H7 (cell line): ENCODE measurements at regions not wholly inside any gene's neighbourhood (a gene's known extent, or its start where the extent isn't known, plus 50 kb on each side); places are given as distances from the start of the nearest gene placed in this dataset.
"Not testable (repeated sequence)": the region's sequence is repeated elsewhere in the genome, so short reads cannot be mapped to it uniquely, and the experiment has no call there.

Experiments
- DNase-seq: peaks from one replicate; pipeline ENCODE4 v3.0.0; 2012
- H3K27me3 ChIP-seq: 2 replicates; pipeline ENCODE4 v1.6.0; 2011; ENCODE audit warnings: mild to moderate bottlenecking, low read length; ENCODE audit not compliant: control insufficient read depth, insufficient read depth
- H3K36me3 ChIP-seq: replicated peaks from 2 replicates; pipeline ENCODE4 v1.5.1; 2011; ENCODE audit warnings: low read length; ENCODE audit not compliant: control insufficient read depth, insufficient read depth
- H3K4me3 ChIP-seq: 2 replicates; pipeline ENCODE4 v1.5.1; 2011; ENCODE audit warnings: low read depth, mild to moderate bottlenecking, control low read depth, low read length, moderate library complexity; ENCODE audit not compliant: insufficient read depth

- H3K4me3 ChIP-seq, DNase-seq, H3K27me3 ChIP-seq, H3K36me3 ChIP-seq: not testable (repeated sequence)
These were observed 520.0 kb upstream of the GRM7 start for GRCh38 chr3:6340980-6341325.

DNA sequence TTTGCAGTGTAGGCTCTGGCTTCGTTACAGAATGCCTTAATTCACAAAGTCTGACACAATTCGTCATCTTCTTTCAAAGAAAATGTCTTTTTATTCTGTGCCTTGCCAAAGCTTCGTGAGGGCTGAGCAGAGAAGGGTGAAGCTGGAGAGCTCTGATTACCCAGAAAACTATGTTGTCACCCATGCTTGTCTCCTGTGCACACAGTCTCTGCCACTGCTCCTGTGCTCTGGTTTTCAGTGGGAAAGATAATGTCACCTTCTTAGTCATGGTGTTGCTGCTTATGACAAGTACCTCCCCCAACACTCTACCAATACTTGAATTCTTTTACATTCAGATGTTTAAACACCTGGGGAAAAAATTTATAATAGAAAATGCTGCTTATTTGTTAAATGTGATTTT is 509.2 kb upstream of the GRM7 start:
- Histone ChIP-seq H3K4me3 (no peak overlapping the region), H3K36me3 (no peaks in the 10 kb centered on the region), H3K27me3 (no peaks in the 10 kb centered on the region)
- no peak for DNase-seq

- H3K27me3 ChIP-seq, result no peaks in the 10 kb centered on the region
- DNase-seq, result no peak
- no peak overlapping the region for H3K4me3 ChIP-seq
- no peaks in the 10 kb centered on the region for H3K36me3 ChIP-seq
These were observed 506.3 kb upstream of the GRM7 start for GRCh38 chr3:6354653-6355052.

DNA sequence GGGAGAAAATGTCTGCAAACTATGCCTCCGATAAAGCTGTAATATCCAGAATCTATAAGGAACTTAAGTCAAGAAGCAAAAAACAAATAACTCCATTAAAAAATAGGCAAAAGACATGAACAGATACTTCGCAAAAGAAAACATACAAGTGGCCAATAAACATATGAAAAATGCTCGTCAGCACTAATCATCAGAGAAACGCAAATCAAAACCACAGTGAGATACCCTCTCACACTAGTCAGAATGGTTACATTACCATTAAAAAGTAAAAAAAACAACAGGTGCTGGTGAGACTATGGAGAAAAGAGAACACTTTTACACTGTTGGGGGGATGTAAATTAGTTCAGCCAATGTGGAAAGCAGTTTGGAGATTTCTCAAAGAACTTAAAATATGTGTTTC is 498.5 kb upstream of the GRM7 start:
- H3K27me3 ChIP-seq, result no peaks in the 10 kb centered on the region
- no peak overlapping the region for H3K4me3 ChIP-seq
- no peaks in the 10 kb centered on the region for H3K36me3 ChIP-seq
- DNase-seq, result no peak

- no peak overlapping the region for H3K4me3 ChIP-seq
- H3K27me3 ChIP-seq, result no peaks in the 10 kb centered on the region
- no peak for DNase-seq
- H3K36me3 ChIP-seq, result no peaks in the 10 kb centered on the region
These were observed 493.7 kb upstream of the GRM7 start for GRCh38 chr3:6367171-6367570.

DNA sequence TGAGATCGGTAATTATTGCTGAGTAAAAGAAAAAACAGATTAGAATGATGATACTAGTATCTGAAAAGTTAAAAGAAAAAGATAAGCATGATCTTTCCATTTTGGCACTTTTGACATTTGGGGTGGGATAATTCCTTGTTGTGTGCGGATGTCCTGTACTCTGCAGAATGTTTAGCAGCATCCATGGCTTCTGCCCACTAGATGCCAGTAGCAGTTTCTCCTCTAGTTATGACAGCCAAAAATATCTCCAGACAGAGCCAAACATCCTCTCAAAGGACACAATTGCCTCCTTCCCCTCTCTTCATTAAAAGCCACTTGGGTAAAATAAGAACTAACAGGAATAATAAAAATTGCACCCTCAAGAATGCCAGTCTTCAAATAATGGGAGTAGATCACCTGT is 468.8 kb upstream of the GRM7 start:
- H3K4me3 ChIP-seq, result no peak overlapping the region
- DNase-seq, result no peak
- H3K27me3 ChIP-seq, result no peaks in the 10 kb centered on the region
- H3K36me3 ChIP-seq, result no peaks in the 10 kb centered on the region

DNA sequence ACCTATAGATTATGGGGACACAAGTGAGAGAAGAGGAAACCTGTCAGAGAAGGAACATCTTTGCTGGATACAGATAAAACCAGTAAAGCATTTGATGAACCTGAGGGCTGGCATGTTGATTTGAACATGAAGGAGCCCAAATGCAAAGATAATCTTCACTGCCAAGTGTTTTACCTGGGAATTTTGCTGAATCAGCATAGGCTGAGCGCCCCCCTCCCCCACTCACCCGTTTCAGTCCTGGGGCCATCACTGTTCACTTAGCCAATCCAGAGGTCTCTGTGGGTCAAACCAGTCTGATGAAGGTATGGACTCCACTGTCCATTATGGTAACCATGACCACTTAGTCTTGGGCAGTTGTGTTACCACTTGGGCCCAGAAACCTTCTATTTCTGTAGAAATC is 466.0 kb upstream of the GRM7 start:
- Histone ChIP-seq H3K27me3 (no peaks in the 10 kb centered on the region), H3K4me3 (no peak overlapping the region), H3K36me3 (no peaks in the 10 kb centered on the region)
- DNase-seq, result no peak

- no peak overlapping the region for H3K4me3 ChIP-seq
These were observed 464.3 kb upstream of the GRM7 start for GRCh38 chr3:6396631-6397030.

GRCh38 chr3:6402666-6403065 is 458.2 kb upstream of the GRM7 start:
- H3K4me3 ChIP-seq, H3K36me3 ChIP-seq, H3K27me3 ChIP-seq, DNase-seq: not testable (repeated sequence)

More at GRCh38 chr3:6396631-6397030, 464.3 kb upstream of the GRM7 start:
- Histone ChIP-seq H3K27me3 (no peaks in the 10 kb centered on the region), H3K36me3 (no peaks in the 10 kb centered on the region)
- DNase-seq, result no peak

- not testable (repeated sequence) for H3K27me3 ChIP-seq, H3K36me3 ChIP-seq, DNase-seq, H3K4me3 ChIP-seq
These were observed 454.0 kb upstream of the GRM7 start for GRCh38 chr3:6406923-6407322.

- no peak overlapping the region for H3K4me3 ChIP-seq
- no peak for DNase-seq
- no peaks in the 10 kb centered on the region for H3K36me3 ChIP-seq
- H3K27me3 ChIP-seq, result no peaks in the 10 kb centered on the region
These were observed 444.8 kb upstream of the GRM7 start for GRCh38 chr3:6416049-6416661.

- H3K4me3 ChIP-seq, result no peak overlapping the region
- no peak for DNase-seq
- H3K36me3 ChIP-seq, result no peaks in the 10 kb centered on the region
- no peaks in the 10 kb centered on the region for H3K27me3 ChIP-seq
These were observed 443.7 kb upstream of the GRM7 start for GRCh38 chr3:6417174-6417573.

DNA sequence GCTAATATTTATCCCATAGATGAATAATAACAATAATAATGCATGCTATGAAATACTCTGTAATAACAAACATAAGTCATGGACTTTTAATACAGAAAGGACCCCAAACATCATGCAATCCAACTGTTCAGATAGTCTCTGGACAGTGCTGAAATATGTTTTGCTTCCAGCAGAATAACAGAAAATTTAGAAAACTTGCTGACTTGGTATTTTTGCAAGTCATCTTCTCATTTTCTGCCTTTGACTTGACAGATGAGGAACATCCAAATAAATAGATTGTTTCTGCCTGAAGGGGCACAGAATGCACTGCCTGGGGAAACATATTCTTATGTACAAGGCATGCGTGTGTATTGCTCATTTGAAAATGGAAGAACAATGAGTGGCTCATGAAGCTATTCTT is 442.4 kb upstream of the GRM7 start:
- Histone ChIP-seq H3K4me3 (no peak overlapping the region), H3K36me3 (no peaks in the 10 kb centered on the region), H3K27me3 (no peaks in the 10 kb centered on the region)
- no peak for DNase-seq

GRCh38 chr3:6421666-6422445 is 439.1 kb upstream of the GRM7 start:
- Histone ChIP-seq H3K36me3 (no peaks in the 10 kb centered on the region), H3K27me3 (no peaks in the 10 kb centered on the region), H3K4me3 (no peak overlapping the region)
- no peak for DNase-seq

DNA sequence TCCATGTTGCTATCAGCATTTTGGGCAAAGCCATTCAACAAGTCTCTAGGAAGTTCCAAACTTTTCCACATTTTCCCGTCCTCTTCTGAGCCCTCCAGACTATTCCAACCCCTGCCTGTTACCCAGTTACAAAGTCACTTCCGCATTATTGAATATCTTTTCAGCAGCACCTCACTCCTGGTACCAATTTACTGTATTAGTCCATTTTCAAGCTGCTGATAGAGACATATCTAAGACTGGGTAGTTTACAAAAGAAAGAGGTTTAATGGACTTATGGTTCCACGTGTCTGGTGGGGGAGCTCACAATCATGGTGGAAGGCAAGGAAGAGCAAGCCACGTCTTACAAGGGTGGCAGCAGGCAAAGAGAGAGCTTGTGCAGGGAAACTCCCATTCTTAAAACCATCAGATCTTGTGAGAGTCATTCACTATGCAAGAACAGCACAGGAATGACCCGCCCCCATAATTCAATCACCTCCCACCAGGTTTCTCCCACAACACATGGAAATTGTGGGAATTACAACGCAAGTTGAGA is 435.6 kb upstream of the GRM7 start:
- DNase-seq, result no peak
- no peaks in the 10 kb centered on the region for H3K27me3 ChIP-seq
- H3K36me3 ChIP-seq, result no peaks in the 10 kb centered on the region
- H3K4me3 ChIP-seq, result no peak overlapping the region
